Epidermal melanocyte (primary cell): ENCODE measurements at regions not wholly inside any gene's neighbourhood (a gene's known extent, or its start where the extent isn't known, plus 50 kb on each side); places are given as distances from the start of the nearest gene placed in this dataset.
A peak's percentile ranks its signal among the peaks of the same experiment; 100 is the strongest.

Experiments used
- DNase-seq: peaks from one replicate; pipeline ENCODE4 v3.0.0; 2011; ENCODE audit warnings: low spot score; ENCODE audit not compliant: insufficient read length

DNA sequence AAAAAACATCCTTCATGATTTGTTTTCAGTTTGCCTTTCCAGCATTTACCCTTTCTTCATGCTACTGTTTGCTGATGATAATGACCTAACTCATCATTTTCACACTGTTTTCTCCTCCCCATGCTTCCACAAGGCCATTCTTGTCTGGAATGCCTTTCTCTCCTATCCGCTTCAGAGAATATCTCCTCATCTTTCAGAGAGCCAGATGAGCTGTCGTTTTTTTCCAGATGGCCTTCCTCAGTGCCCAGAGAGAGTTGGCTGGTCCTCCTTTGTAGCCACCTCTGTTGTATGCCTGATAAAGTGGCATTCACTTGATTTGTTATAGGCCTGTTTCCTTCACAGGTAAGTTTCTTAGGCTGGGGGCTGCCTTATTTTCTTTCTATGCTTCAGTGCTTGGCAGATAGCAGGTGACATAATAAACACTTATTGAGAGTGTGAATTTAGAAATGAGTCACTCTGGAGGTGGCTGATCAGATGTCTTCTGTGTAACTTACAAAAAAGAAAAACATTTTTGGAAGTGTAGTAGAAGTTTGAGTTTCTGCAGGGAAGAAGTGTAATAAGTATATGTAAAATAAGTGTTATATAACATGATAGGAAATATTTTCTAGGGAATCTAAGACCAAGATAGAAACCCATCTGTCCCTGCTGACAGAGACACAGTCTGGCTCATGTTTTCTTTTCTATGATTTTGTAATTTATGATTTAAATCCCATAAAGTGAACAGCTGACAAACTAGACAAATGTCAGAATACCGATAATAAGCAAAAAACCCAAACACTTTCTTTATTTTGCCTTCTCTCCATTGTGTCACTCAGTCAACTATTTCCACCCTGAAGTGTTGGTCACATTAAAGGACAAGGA, 174.5 kb downstream of the DACT1 start:
- no peak for DNase-seq

DNA sequence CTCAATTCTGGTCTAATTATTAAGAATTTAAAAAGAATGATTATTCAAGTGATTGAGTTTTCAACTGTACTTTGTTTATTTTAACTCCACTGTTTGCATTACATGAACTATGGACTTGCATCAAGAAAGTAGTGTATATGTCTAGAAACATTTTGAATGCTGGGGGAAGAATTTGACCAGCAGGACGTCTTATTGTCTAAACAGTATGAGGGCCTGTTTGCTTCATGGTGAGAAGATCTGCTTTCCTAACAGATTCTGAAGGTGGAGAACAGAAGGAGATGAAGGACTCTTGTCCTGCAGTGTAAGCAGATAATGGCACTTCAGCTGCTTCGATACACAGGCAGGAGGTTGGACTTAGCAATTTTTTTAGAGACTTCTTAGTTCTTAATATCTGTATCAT, 176.0 kb downstream of the DACT1 start:
- DNase-seq: no peak

DNA sequence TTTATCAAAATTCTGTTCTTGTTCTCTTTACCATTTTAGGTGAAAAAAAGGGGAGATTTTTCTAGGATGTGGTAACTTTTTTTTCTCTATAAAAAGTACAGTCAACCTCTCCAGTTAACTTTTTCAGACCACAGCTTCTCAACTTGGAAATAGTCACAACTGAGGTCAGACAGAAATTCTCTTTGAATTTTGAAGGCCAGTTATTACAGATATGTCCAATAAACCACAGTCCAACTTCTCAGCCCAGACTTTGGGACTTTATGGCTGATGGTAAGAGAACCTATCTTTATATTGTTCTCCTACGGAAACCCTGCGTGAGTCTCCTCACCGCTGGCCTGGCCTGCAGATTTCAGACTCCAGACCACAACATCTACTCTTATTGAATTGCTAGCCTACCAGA, 176.7 kb downstream of the DACT1 start:
- DNase-seq: no peak

DNA sequence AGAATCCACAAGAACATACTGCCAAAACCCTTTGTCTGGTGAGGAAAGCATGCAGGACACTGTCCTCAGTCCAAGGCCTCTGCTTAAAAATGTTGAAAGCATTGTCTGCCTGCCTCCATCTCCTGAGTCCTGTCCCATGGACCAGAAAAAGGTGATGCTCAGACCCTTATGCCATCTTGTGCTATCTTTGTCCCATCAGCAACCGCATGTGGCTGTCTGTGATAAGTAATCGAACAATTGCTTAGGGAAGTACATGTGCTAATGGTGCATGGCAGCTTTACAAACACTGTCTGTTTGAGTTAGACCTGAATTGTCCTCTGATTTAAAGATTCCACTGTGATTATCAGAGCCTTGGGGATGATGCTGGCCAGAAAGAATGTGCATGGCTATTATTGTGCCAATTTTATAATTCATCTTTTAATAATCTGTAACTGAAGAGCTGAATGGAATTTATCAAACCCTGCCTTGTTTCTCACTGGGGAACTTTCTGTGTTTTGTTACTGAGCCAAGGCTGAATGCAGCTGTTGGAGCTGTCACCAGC, 177.5 kb downstream of the DACT1 start:
- DNase-seq: no peak

DNA sequence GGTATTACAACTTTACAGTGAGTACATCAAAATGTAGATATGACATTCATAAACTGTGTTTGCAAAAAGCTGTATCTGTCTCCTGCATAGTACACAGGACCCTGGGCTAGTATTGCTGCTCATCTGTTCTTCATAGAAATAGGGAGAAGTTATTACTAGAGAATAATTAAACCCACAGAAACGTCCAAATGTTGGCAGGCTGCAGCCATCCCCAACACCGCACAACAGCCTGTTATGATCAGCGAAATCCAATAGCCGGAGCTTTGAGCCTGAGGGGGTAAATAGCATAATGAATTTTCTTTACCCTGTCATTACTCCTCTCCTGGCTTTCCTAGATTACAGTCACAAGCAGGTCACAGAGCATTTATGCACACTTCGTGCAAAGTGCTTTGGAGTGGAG, 178.0 kb downstream of the DACT1 start:
- DNase-seq: no peak

DNA sequence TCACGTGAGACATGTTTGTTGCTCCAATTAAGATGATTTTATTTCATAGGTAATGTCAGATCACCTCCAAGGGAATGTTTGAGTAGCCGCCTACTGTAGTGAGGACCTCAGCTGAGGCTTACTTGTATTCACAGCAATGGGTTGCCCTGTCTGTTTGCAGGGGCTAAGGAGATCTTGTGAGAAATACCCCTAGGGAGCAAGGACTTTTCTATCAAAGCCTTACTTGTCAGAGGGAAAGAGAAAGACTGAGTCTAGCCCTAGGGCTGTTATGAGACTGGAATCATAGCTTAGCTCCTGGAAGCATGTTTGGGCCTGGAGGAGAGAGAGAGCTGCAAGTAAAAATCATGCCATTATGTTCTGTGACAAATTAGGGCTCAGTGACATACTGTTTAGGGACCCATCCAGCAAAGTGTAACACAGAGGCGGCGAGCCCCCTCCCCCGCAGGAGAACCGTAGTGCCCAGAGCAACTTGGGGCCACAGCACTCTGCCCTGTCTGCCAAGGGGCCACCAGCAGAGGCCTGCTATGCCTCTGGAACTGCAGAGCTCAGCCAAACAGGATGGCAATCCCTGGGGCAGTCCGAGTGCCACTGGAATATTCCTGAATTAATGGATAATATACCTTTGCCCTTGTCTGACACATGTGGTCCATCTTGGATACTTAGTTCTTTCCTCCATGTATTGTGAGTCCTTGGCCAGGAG, 178.8 kb downstream of the DACT1 start:
- peak; percentile 57 for DNase-seq

DNA sequence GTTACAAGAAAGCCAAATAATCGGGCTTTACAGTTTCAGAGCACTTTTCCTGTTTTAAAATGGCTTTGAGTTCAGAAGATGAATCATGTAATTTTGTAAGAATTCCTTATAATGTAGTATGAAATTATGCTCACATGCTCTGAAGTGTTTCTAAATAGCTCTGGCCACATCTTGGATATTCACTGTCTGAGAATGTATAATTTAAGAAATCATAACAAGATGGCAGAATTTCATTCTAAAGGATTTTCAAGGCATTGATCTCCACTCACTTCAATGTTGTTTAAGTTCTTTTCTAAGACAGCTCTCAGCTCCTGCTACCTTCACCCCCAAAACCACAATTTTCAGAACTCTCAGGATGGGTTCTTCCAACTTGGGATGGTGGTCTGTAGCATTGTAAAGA, 180.1 kb downstream of the DACT1 start:
- no peak for DNase-seq

DNA sequence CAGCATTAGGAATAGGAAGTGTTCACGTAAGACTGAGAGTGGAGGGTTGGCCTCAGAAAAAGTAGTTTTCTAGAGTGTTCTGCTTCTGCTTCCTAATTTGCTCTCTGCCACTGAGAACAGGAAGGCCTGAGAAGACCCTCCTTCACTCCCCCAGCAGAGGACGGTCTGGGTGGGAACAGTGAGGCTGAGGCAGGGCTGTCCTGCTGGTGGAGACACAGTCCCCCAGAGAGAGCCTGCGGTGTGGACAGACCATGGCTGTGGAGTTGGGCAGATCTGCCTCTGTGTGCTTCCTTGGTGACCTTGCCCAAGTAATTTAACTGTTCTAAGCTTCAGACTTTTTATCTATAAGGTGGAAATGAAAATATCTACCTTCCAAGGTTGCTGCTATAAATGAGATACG, 182.3 kb downstream of the DACT1 start:
- no peak for DNase-seq

DNA sequence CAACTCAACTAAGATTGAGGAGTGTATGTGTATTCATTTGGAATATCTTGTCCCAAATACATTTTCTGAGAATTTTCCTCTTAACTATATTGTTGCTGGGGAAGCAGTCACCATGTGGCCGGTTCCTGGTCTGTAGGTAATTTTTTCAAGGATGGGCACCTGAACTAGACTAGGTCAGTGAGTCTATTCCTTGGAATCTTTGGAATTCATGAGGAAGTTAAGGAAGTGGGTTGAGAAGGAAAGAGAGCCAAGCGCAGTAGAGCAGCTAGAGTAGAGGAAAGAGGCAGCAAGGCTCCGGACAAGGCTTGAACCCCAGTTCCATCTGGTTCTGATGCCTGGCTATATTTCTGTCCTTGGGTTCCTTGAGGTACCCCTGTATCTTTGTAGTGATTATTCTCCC, 183.7 kb downstream of the DACT1 start:
- no peak for DNase-seq

DNA sequence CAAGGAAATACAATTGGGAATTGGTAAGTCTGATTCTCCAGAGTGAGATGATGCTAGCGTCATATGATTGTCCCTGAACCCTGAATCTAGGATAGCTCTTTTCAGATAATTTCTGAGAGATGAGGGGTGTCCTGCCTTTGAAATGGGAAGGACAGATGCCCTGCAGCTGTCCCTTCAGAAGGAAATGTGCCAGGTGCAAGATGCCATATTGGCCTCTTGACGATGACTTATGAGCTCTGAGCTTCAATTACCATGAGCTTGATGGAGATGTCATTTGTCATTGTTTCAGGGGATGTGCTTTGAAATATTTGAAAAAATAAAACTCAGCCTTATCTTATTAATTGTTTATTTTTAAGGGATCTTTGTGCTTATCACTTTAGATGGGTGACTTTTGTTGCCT, 185.1 kb downstream of the DACT1 start:
- DNase-seq: no peak

DNA sequence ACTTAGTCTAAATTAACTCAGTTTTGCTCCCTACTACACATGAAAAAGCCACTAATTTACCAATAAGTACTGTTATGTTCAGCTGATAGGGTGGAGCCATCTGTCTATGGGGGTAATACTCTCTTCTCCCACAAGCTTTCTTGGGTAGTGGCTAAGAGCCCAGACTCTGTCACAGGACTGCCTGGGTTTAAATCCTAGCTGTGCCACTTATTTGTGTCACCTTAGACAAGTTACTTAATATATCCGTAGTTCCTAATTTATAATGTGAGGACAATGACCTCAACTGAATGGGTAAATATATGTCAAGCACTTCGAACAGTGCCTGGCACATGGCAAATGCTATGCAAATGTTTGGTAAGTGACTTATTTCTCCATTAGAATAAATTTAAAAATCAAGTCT, 185.6 kb downstream of the DACT1 start:
- no peak for DNase-seq

DNA sequence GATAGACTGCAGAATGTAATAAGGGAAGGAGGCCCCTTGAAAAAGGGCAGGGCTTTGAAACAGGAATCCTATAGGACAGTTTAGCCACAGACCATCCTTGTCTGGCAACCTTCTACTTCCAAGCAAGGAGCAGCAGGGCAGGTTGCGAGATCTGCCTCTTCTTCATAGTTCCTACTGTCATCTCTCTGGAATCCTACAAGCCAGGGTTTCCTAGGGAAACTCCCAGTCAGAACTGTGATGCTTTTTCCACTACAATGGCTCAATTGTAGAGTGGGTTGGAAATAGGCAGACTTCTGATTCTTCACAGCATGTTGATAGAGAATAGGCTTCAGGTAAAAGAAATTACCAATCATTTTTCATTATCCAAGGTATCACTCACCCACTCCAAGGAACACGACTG, 186.3 kb downstream of the DACT1 start:
- no peak for DNase-seq

DNA sequence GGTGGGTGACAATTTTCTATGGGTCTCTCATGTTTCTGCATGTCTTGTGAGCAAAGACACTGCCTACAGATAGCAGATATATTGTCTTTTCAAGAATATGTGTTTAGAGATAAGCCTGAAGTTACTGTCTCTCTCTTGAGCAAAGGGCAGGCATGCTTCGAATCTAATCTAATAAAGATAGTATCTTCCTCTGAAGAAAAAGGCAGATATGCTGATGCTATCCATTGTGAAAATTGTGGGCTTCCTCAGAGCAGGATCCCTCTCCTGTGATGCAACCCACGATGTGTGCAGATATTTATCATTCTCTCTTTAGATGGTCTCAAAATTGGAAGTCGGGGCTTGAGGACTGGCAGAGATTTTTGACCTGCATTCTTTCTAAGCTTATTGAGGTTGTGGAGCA, 187.0 kb downstream of the DACT1 start:
- DNase-seq: no peak

DNA sequence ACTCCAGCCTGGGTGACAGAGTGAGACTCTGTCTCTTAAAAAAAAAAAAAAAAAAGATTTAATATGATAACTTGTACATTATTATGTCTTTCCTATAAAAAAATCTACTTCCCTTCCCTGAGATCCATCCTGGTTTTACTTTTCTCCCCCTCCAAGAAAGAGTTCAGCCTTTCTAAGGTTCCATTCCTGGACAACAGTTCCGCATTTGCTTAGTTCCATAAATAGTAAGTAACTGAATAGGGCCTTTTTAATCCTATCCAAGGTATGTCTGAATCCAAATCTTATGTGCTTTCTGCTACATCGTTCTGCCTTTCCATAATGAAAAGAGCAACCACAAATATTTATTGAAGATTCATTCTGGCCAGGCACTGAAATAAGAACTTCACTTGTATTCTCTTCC, 187.8 kb downstream of the DACT1 start:
- DNase-seq: no peak

DNA sequence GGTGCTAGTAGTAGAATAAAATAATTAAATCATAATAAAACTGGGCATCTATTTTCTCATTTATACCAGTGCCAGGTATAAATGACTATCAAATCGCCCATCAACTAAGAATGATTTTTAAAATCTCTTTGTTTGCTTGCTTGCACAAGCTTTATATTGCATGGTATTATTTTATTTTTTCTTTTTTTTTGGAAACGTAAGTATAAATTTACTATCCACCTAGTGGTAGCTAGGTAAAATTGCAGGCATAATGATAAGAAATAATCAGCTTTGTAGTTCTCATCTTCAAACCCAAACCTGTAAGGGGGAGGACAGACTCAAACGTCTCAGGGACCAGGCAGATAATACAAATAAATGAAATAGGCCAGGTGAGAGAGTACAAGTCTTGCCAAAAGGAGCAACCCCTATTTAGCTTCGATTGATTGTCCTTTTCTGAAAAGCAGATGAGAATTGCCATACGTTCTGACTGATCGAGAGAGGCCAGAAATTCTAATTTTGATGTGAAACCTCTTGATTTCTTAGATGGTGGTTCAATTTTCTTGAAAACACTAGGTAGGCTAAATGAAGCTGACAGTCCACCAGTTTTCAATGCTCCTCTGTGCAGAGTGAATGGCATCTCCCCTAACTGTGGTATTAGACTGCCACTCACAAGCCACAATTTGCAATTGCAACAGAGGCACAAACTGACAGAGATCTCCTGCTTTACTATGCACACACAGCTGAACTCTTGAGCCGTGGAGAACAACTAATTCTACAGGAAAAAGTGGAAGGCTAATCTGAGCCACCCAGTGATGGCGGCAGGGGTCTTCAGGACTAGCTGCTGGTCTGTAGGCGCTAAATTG, 189.3 kb downstream of the DACT1 start:
- no peak for DNase-seq

DNA sequence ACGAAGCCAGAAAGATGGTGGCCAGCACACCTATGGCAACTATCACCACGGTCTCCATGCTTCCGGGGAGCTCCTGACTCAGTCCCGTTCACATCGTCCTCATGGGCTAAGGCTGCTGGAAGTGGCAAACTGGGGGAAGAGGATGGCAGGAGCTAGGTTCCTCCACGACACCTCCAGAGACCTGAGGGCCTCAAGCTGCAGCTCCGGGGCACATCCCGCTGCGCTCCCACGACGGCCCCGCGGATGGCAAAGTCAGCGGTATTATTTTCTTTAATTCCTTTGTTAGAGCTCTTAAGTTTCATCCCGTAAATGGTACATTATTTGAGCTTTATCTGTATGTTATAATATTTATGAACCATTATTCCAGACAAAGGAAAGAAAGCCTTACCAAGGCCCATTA, 190.5 kb downstream of the DACT1 start:
- DNase-seq: no peak

DNA sequence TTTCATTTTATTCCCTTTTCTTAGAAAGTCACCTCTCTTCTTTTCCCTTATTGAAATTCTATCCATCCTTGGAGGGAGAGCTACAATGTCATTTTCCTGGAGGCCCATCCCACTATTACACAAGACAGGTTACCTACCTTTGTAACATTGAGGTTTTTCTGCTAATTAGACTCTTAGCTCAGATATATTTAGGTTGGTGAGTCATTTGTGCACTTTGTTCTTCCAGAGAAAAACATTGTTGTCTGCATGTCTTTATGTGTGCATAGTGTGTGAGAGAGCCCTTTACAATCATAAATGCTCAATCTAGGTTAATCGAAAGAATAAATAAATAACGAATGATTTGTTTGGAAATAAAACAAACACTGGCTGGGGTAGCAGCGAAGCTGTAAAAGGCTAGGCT, 191.8 kb downstream of the DACT1 start:
- DNase-seq: no peak

DNA sequence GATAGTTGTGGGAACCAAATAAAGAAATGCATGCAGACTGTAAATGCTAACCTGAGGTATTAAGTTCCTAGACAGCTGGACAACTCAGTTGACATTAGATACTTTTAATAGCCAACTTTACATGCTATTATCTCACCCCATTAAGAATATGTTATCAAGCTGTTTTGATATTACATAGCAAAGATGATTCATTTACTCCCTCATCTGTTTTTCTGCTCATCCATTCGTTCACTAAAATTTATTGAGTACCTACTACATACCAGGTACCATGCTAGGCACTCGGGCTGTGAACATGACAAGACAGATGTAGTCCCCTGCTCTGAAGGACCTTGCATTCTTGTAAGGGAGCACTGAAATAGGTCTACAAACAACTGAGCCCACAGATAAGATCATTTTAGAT, 192.4 kb downstream of the DACT1 start:
- DNase-seq: no peak

DNA sequence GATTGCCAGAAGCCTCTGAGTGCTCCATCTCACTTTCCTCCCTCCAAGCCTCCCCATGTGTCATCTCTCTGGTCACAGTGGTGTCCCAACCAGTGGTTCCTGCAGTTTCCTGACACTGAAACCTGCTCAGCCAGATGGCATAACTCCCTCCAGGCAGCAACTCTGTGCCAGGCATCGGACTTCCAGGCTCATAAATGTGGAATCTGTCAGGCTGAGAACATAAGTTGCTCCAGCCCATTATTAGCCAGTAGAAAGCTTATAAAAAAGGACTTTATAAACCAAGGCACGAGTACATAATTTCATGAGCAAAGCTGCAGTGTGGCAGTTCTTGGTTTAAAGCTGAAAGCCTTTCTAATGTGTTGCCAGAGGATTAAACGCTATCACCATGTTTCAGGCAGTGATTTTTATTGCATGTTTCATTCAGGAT, 194.3 kb downstream of the DACT1 start:
- peak; percentile 32 for DNase-seq

DNA sequence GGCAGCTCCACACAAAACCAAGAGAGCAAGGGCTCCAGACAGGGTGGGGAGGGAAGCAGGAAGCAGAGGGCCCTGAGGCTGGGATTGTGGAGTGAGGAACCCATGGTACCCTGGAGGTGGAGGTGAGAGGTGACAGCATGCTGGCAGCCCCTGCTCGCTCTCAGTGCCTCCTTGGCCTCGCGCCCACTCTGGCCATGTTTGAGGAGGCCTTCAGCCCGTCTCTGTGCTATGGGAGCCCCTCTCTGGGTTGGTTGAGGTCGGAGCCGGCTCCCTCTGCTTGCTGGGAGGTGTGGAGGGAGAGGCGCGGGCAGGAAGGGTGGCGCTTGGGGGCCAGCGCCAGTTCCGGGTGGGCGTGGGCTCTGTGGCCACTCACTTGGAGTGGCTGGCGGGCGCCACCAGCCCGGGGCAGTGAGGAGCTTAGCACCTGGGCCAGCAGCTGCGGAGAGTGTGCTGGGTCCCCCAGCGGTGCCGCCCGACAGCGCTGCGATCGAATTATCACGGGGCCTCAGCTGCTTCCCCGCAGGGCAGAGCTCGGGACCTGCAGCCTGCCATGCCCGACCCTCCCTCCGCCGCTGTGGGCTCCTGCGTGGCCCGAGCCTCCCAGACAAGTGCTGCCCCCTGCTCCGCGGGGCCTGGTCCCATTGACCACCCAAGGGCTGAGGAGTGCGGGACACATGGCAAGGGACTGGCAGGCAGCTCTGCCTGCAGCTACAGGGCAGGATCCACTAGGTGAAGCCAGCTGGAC, 196.0 kb downstream of the DACT1 start:
- no peak for DNase-seq
